NCI-H146 treated with DMSO at 0.1 percent for 48 hours (cell line): ENCODE measurements at regions not wholly inside any gene's neighbourhood (a gene's known extent, or its start where the extent isn't known, plus 50 kb on each side); places are given as distances from the start of the nearest gene placed in this dataset.

Source experiments
- DNase-seq: peaks from one replicate; lab custom pipeline; 2025; ENCODE audit not compliant: unreplicated experiment; lab: John Stamatoyannopoulos, UW

DNA sequence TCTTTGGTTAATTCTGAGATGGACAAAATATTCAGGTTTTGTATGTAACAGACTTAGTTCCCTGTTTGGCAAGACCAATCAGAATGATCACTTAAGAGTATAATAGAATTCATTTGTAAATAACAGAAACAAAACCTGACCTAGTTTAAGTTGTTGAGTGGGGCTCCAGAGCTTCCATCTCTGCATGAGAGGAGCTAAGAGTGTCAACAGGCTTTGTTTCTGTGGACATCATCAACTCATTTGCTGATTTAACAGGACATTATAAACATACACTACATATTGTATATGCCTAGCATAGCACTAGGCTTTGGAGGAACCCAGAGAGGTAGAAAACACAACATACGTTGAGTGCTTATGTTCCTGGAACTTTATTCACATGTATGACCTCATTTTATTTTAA is 75.3 kb upstream of the TRIB2 start:
- DNase-seq = no peak

DNA sequence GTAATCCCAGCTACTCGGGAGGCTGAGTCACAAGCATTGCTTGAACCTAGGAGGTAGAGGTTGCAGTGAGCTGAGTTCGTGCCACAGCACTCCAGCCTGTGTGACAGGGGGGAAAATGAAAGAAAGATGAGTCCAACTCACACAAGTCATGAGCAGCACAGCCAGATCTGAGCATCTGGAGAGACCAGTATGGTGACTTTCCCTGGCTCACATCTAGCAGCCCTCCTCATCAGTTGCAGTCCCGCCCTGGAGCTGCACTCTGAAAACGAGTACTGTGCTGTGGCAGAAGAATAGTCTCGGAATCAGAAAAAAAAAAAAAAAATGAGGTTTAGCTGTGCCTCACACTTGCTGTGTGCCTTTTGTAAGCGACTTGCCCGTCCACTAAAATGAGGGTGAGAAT is 74.4 kb upstream of the TRIB2 start:
- DNase-seq = no peak

DNA sequence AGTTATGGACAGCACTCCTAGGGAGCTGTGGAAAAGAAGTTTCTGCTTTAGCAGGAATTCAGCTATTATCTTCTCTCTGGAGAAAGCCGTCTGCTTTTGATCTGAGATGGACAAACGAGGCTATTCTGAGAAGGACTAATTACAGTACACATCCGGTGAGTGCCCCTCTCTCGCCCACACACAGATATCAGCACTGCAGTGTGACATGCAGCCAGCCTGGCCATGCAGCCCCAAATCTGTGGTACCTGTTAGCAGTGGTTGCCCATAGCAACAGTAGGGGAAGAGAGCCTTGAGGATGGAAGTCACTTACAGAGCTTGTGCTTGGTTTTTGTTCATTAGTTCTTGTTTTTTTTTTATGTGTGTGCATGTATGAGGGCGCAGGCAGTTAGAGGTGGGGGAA is 73.9 kb upstream of the TRIB2 start:
- DNase-seq = no peak

GRCh38 chr2:12649602-12650400 is 66.9 kb upstream of the TRIB2 start:
- no peak for DNase-seq

GRCh38 chr2:12651641-12652040 is 65.1 kb upstream of the TRIB2 start:
- no peak for DNase-seq

GRCh38 chr2:12652723-12653122 is 64.0 kb upstream of the TRIB2 start:
- no peak for DNase-seq

DNA sequence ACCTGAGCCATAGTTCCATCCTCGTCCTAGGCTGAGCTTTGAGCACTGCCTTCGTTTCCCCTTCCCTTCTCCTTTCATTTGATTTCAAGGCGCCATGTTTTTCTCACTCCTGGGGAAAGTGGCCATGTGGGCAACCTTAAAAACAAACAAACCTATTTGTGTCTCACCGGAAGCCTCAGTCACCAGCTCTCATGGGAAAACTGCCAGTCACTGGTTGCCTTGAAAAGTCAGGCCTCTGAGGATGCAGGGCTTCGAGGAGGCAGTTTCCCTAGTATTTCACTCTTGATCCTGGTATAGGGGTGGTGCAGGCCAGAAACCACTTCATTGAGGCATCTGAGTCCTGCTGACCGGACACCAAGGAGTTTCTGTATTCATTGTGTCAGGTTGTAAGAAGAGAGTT is 59.2 kb upstream of the TRIB2 start:
- DNase-seq = no peak

- no peak for DNase-seq
These were observed 58.3 kb upstream of the TRIB2 start for GRCh38 chr2:12658310-12658945.

GRCh38 chr2:12661489-12661888 is 55.2 kb upstream of the TRIB2 start:
- no peak for DNase-seq

- DNase-seq = no peak
These were observed 53.3 kb upstream of the TRIB2 start for GRCh38 chr2:12663306-12664037.

- no peak for DNase-seq
These were observed 51.4 kb upstream of the TRIB2 start for GRCh38 chr2:12665334-12665733.

GRCh38 chr2:12666445-12666844 is 50.3 kb upstream of the TRIB2 start:
- no peak for DNase-seq
